Mesothelial cell of epicardium (in vitro differentiated cells): ENCODE measurements at regions not wholly inside any gene's neighbourhood (a gene's known extent, or its start where the extent isn't known, plus 50 kb on each side); places are given as distances from the start of the nearest gene placed in this dataset.

ENCODE experiments used
- DNase-seq, 2 experiments: peaks; one replicate each; pipeline ENCODE4 v3.0.0; 2021; ENCODE audit warnings: low spot score in 2 of 2; ENCODE audit not compliant: unreplicated experiment in 2 of 2
- H3K27ac Mint-ChIP-seq: 2 replicates; pipeline ENCODE4 v1.8.0; 2021; ENCODE audit warnings: mixed read lengths
- H3K27me3 Mint-ChIP-seq: 2 replicates; pipeline ENCODE4 v1.8.0; 2021; ENCODE audit warnings: low read depth, mixed read lengths
- H3K36me3 Mint-ChIP-seq: 2 replicates; pipeline ENCODE4 v1.8.0; 2021; ENCODE audit warnings: mixed read lengths
- H3K4me1 Mint-ChIP-seq: 2 replicates; pipeline ENCODE4 v1.8.0; 2021; ENCODE audit warnings: mixed read lengths
- H3K4me3 Mint-ChIP-seq: 2 replicates; pipeline ENCODE4 v1.8.0; 2021; ENCODE audit warnings: mild to moderate bottlenecking, moderate library complexity, mixed read lengths
- H3K9me3 Mint-ChIP-seq: 2 replicates; pipeline ENCODE4 v1.8.0; 2021; ENCODE audit warnings: mixed read lengths
- TF ChIP-seq, protein P1 (sequence below): fragments of 200-600 bp; sonication (generic); IDR thresholded peaks from one replicate; pipeline ENCODE4 v1.5.0; 2021; ENCODE audit warnings: antibody characterized with exemption; ENCODE audit not compliant: unreplicated experiment

DNA sequence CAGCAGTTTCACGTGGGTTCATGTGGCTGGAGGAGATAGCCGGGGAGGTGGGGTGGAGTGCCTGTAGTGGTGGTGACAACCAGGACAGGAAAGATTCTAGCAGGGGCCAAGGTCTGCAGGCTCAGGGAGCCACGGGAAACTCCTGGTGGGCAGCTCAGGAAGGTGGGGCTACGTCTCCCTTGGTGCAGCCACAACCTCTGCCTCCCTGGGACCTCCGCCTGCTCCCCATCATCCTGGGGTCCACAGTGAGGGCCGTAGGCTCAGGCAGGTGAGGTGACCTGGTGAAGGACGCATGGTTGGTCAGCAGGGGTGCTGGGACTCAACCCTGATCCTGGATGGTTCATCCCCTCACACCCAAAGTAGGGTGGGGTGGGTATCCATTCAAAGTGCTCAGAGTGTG is 524.1 kb downstream of the TBC1D22A start:
- H3K4me1 Mint-ChIP-seq: no peaks in the 10 kb centered on the region
- peaks cover 4% of the 10 kb centered on the region for H3K36me3 Mint-ChIP-seq
- peaks cover 43% of the 10 kb centered on the region for H3K9me3 Mint-ChIP-seq
- no peak overlapping the region for H3K4me3 Mint-ChIP-seq
- no peak for DNase-seq
- H3K27ac Mint-ChIP-seq: no peak overlapping the region
- no peaks in the 10 kb centered on the region for H3K27me3 Mint-ChIP-seq
- TF ChIP-seq, protein P1, sequence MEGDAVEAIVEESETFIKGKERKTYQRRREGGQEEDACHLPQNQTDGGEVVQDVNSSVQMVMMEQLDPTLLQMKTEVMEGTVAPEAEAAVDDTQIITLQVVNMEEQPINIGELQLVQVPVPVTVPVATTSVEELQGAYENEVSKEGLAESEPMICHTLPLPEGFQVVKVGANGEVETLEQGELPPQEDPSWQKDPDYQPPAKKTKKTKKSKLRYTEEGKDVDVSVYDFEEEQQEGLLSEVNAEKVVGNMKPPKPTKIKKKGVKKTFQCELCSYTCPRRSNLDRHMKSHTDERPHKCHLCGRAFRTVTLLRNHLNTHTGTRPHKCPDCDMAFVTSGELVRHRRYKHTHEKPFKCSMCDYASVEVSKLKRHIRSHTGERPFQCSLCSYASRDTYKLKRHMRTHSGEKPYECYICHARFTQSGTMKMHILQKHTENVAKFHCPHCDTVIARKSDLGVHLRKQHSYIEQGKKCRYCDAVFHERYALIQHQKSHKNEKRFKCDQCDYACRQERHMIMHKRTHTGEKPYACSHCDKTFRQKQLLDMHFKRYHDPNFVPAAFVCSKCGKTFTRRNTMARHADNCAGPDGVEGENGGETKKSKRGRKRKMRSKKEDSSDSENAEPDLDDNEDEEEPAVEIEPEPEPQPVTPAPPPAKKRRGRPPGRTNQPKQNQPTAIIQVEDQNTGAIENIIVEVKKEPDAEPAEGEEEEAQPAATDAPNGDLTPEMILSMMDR: no peak

DNA sequence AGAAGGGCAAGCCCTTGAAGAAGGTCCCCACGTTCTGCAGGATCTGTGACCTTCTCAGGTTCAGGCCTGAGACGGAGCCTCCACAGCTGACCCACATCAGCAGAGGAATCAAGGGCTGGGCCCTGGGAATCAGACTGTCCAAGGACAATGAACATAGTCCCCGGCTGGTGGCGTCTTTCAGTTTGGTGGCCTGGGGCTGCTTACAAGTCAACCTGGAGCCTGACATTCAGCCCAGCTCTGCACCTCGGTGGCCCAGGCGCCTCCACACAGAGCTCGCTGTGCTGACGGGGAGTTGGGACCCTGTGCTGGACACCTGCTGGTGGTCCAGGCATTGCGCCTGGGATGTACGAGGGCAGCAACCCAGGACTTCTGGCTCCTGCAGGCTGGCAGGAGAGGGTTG is 523.5 kb downstream of the TBC1D22A start:
- TF ChIP-seq, protein P1: no peak
- peaks cover 4% of the 10 kb centered on the region for H3K36me3 Mint-ChIP-seq

DNA sequence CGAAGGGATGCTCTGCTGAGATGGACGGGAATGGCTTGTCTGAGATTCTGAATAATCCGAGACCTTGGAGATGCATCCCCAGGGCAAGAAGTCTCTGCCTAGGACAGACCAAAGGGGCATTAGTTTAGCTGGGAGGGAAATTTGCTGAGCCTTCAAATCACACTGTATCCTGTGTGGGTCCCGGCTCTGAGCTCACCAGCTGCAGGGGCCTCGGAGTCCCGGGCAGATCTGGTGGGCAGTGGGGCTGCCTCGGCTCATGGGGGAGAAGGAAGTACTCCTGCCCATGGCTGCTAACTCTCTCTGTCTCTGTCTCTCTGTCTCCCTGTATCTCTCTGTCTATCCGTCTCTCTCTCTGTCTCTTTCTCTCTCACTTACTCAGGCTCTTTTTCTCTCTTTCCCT is 522.4 kb downstream of the TBC1D22A start:
- H3K4me3 Mint-ChIP-seq: no peak overlapping the region
- peaks cover 6% of the 10 kb centered on the region for H3K36me3 Mint-ChIP-seq
- no peak overlapping the region for H3K27ac Mint-ChIP-seq
- peaks cover 46% of the 10 kb centered on the region for H3K9me3 Mint-ChIP-seq
- no peak for DNase-seq
- no peaks in the 10 kb centered on the region for H3K4me1 Mint-ChIP-seq
- no peaks in the 10 kb centered on the region for H3K27me3 Mint-ChIP-seq
- TF ChIP-seq, protein P1: no peak

More for the DNA sequence above, 523.5 kb downstream of the TBC1D22A start:
- Mint-ChIP-seq H3K27ac (no peak overlapping the region), H3K27me3 (no peaks in the 10 kb centered on the region), H3K4me1 (no peaks in the 10 kb centered on the region), H3K4me3 (no peak overlapping the region), H3K9me3 (peaks cover 45% of the 10 kb centered on the region)
- DNase-seq: no peak

DNA sequence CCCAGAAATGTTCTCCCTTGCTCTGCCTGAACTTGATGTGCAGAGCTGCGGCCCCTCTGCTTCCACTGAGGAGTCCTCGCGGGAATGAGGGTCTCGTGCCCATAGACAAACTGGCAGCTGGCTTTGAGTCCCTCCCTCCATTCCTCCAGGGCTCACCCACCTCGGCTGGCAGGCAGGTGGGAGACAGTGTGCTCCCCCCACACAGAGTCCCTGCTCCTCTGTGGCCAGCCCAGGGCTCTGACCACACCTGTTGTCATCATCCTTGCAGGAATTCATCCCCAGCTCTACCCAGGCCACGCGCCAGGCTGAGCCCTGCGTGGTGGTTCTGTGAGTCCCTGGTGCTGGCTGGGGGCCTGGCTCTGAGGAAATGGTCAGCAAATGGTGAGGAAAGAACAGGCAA is 521.9 kb downstream of the TBC1D22A start:
- no peaks in the 10 kb centered on the region for H3K27me3 Mint-ChIP-seq
- H3K36me3 Mint-ChIP-seq: peaks cover 5% of the 10 kb centered on the region
- H3K27ac Mint-ChIP-seq: no peak overlapping the region
- no peak overlapping the region for H3K4me3 Mint-ChIP-seq
- TF ChIP-seq, protein P1: no peak
- H3K9me3 Mint-ChIP-seq: peaks cover 47% of the 10 kb centered on the region
- DNase-seq: no peak
- H3K4me1 Mint-ChIP-seq: no peaks in the 10 kb centered on the region

DNA sequence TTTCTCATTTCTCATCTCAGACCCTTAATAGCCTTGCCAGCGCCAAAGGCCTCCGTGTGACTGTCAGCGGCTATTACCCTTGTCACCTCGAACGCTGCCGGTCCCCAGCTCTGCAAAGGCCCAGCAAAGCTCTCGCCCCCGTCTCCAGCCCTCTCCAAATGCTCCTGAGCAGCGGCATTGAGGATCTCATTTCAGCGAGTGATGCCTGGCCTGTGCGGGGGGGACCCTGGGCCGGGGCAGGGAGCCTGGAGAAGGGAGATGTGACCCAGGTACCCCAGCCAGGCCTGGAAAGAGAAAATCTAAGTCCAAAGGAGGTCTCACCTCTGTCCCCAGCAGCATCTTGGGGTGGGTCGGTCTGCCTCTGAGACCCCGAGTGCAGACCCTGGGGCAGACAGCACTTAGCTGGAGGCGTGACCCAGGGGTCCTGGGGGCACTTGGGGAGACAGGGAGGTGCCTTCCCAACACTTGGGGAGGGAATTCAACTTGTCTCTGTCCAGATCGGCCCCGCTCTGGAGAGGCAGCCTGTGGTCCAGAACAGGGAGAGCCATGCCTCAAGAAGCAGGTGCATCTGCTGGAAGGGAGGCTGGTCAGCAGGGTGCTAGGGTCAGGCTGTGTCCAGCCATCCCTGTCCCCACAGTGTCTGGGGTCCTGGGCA is 521.3 kb downstream of the TBC1D22A start:
- H3K36me3 Mint-ChIP-seq: peaks cover 5% of the 10 kb centered on the region
- no peak overlapping the region for H3K27ac Mint-ChIP-seq
- no peak overlapping the region for H3K4me3 Mint-ChIP-seq
- H3K4me1 Mint-ChIP-seq: no peaks in the 10 kb centered on the region
- H3K9me3 Mint-ChIP-seq: peaks cover 44% of the 10 kb centered on the region
- TF ChIP-seq, protein P1: no peak
- no peaks in the 10 kb centered on the region for H3K27me3 Mint-ChIP-seq
- no peak for DNase-seq

DNA sequence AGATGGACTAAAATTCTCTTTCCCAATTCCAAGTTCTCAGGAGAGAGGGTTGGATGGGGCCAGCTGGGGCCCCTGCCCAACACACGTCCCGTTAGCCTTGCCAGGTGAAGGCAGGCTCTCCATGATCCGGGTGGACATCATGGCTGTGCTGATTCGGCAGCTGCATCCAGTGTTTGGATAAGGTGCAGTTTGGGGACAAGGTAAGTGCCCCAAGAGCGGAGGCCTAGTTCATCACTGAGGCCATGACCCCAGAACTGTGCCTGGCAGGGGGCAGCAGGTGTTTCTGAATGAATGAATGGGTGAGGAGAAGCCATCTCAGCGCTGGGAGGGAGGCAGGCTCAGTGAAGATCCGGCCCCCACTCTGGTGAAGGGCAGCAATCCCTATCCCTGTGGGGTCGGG is 520.4 kb downstream of the TBC1D22A start:
- no peak overlapping the region for H3K27ac Mint-ChIP-seq
- peaks cover 7% of the 10 kb centered on the region for H3K36me3 Mint-ChIP-seq
- H3K4me1 Mint-ChIP-seq: no peaks in the 10 kb centered on the region
- no peaks in the 10 kb centered on the region for H3K27me3 Mint-ChIP-seq
- H3K9me3 Mint-ChIP-seq: peaks cover 42% of the 10 kb centered on the region
- TF ChIP-seq, protein P1: no peak
- H3K4me3 Mint-ChIP-seq: no peak overlapping the region
- DNase-seq: no peak
